MM.1S (cell line): ENCODE measurements at regions not wholly inside any gene's neighbourhood (a gene's known extent, or its start where the extent isn't known, plus 50 kb on each side); places are given as distances from the start of the nearest gene placed in this dataset.

Experiments used
- DNase-seq: peaks from one replicate; pipeline ENCODE4 v3.0.0-alpha.2; 2015
- H2AFZ ChIP-seq: fragments of 300-600 bp; sonication (generic); 2 replicates; pipeline ENCODE4 v1.6.0; 2016; ENCODE audit warnings: antibody characterized with exemption, low read length
- H3F3A ChIP-seq: fragments of 300-600 bp; sonication (generic); 2 replicates; pipeline ENCODE4 v1.6.1; 2016; ENCODE audit warnings: mild to moderate bottlenecking, antibody characterized with exemption, low read length, moderate library complexity, mixed read lengths; ENCODE audit not compliant: insufficient read depth
- H3K27ac ChIP-seq: fragments of 300-600 bp; sonication (generic); 2 replicates; pipeline ENCODE4 v1.5.1; 2016; ENCODE audit warnings: mild to moderate bottlenecking, low read length
- H3K27me3 ChIP-seq: fragments of 300-600 bp; sonication (generic); replicated peaks from 2 replicates; pipeline ENCODE4 v1.6.0; 2016; ENCODE audit warnings: low read length; ENCODE audit not compliant: insufficient read depth
- H3K36me3 ChIP-seq: fragments of 300-600 bp; sonication (generic); replicated peaks from 2 replicates; pipeline ENCODE4 v1.6.1; 2016; ENCODE audit warnings: mild to moderate bottlenecking, low read length, mixed read lengths; ENCODE audit not compliant: insufficient read depth
- H3K4me1 ChIP-seq: fragments of 300-600 bp; sonication (generic); 2 replicates; pipeline ENCODE4 v1.6.1; 2016; ENCODE audit warnings: low read length, mixed read lengths
- H3K4me2 ChIP-seq: fragments of 300-600 bp; sonication (generic); 2 replicates; pipeline ENCODE4 v1.6.0; 2016; ENCODE audit warnings: low read depth, low read length
- H3K4me3 ChIP-seq: fragments of 300-600 bp; sonication (generic); 2 replicates; pipeline ENCODE4 v1.5.1; 2016; ENCODE audit warnings: low read length, mixed read lengths
- H3K79me2 ChIP-seq: fragments of 300-600 bp; sonication (generic); 2 replicates; pipeline ENCODE4 v1.6.1; 2016; ENCODE audit warnings: mixed run types, low read length, mixed read lengths
- H3K9ac ChIP-seq: fragments of 300-600 bp; sonication (generic); 2 replicates; pipeline ENCODE4 v1.6.1; 2016; ENCODE audit warnings: low read length, mixed read lengths
- H3K9me2 ChIP-seq: fragments of 300-600 bp; sonication (generic); replicated peaks from 2 replicates; pipeline ENCODE4 v1.6.1; 2016; ENCODE audit warnings: mild to moderate bottlenecking, low read length, mixed read lengths; ENCODE audit not compliant: insufficient read depth
- H3K9me3 ChIP-seq: fragments of 300-600 bp; sonication (generic); replicated peaks from 2 replicates; pipeline ENCODE4 v1.6.1; 2016; ENCODE audit warnings: mild to moderate bottlenecking, low read length, mixed read lengths; ENCODE audit not compliant: insufficient read depth
- H4K20me1 ChIP-seq: fragments of 300-600 bp; sonication (generic); 2 replicates; pipeline ENCODE4 v1.6.1; 2016; ENCODE audit warnings: mild to moderate bottlenecking, low read length, moderate library complexity, mixed read lengths; ENCODE audit not compliant: insufficient read depth
- CTCF ChIP-seq: fragments of 300-600 bp; sonication (generic); IDR thresholded peaks from 2 replicates; pipeline ENCODE4 v1.5.1; 2016; ENCODE audit warnings: antibody characterized with exemption, low read length, mixed read lengths
- EZH2 ChIP-seq: fragments of 300-600 bp; sonication (generic); optimal IDR thresholded peaks from 2 replicates; pipeline ENCODE3; 2017; ENCODE audit warnings: low read depth, mild to moderate bottlenecking, antibody characterized with exemption, low read length, mixed read lengths
- EZH2phosphoT487 ChIP-seq: fragments of 300-600 bp; sonication (generic); IDR thresholded peaks from 2 replicates; pipeline ENCODE4 v1.6.1; 2018; ENCODE audit warnings: antibody characterized with exemption, low read length

GRCh38 chr15:89401631-89402517, 67.2 kb upstream of the POLG start:
- Histone ChIP-seq H3K79me2 (peaks cover 6% of the 10 kb centered on the region), H2AFZ (peak overlapping the region; percentile 84), H3F3A (peaks cover 15% of the 10 kb centered on the region), H3K4me3 (peak overlapping the region; percentile 60), H3K27ac (peak overlapping the region; percentile 76; the same call in 1 of the 2 replicates), H3K9ac (peak overlapping the region; percentile 69), H3K36me3 (no peaks in the 10 kb centered on the region), H3K9me2 (no peaks in the 10 kb centered on the region), H3K27me3 (no peaks in the 10 kb centered on the region), H3K9me3 (no peaks in the 10 kb centered on the region), H4K20me1 (no peaks in the 10 kb centered on the region), H3K4me1 (peaks cover 17% of the 10 kb centered on the region), H3K4me2 (peak overlapping the region; percentile 78)
- TF ChIP-seq EZH2phosphoT487 (no peak), CTCF (no peak), EZH2 (no peak)
- peak; percentile 60 for DNase-seq

- Histone ChIP-seq H3K27ac (peak overlapping the region; percentile 76; the same call in 1 of the 2 replicates), H3K27me3 (no peaks in the 10 kb centered on the region), H2AFZ (peak overlapping the region; percentile 97), H3K9me3 (no peaks in the 10 kb centered on the region), H3K36me3 (no peaks in the 10 kb centered on the region), H3K4me2 (peak overlapping the region; percentile 78), H3K4me3 (peak overlapping the region; percentile 78), H3K4me1 (peaks cover 17% of the 10 kb centered on the region), H4K20me1 (no peaks in the 10 kb centered on the region), H3K9ac (peak overlapping the region; percentile 76; the same call in 1 of the 2 replicates), H3K79me2 (peaks cover 6% of the 10 kb centered on the region), H3F3A (peaks cover 15% of the 10 kb centered on the region), H3K9me2 (no peaks in the 10 kb centered on the region)
- TF ChIP-seq EZH2: no peak
- no peak for DNase-seq
Observed at GRCh38 chr15:89400782-89401545, 66.3 kb upstream of the POLG start.

- peak overlapping the region; percentile 76 for H3K9ac ChIP-seq
- H3K4me2 ChIP-seq: peak overlapping the region; percentile 78
- peaks cover 6% of the 10 kb centered on the region for H3K79me2 ChIP-seq
- H3K36me3 ChIP-seq: no peaks in the 10 kb centered on the region
- H3F3A ChIP-seq: peaks cover 15% of the 10 kb centered on the region
- H2AFZ ChIP-seq: peak overlapping the region; percentile 97
- H4K20me1 ChIP-seq: no peaks in the 10 kb centered on the region
- no peaks in the 10 kb centered on the region for H3K9me3 ChIP-seq
- H3K9me2 ChIP-seq: no peaks in the 10 kb centered on the region
- H3K4me3 ChIP-seq: peak overlapping the region; percentile 78
- no peaks in the 10 kb centered on the region for H3K27me3 ChIP-seq
- H3K27ac ChIP-seq: no peak overlapping the region; the same call in 1 of the 2 replicates
- DNase-seq: peak; percentile 21
- TF ChIP-seq CTCF (no peak), EZH2phosphoT487 (no peak), EZH2 (no peak)
- peaks cover 17% of the 10 kb centered on the region for H3K4me1 ChIP-seq
Observed at GRCh38 chr15:89400116-89400781, 65.6 kb upstream of the POLG start.
